Skeletal muscle tissue (tissue), 3 donors: ENCODE measurements at regions not wholly inside any gene's neighbourhood (a gene's known extent, or its start where the extent isn't known, plus 50 kb on each side); places are given as distances from the start of the nearest gene placed in this dataset.
"Not testable (repeated sequence)": the region's sequence is repeated elsewhere in the genome, so short reads cannot be mapped to it uniquely, and the experiment has no call there.

ENCODE experiments used
- H3K27ac ChIP-seq: one replicate; pipeline ENCODE4 v1.7.0; 2013; ENCODE audit warnings: mild to moderate bottlenecking, low read depth, low read length, inconsistent platforms
- H3K27me3 ChIP-seq, 3 donors: one replicate each; pipeline ENCODE4 v1.7.0; 2013; ENCODE audit warnings: low read length in 3 of 3; ENCODE audit not compliant: control insufficient read depth in 3 of 3, insufficient read depth in 3 of 3
- H3K36me3 ChIP-seq, 3 donors: one replicate each; pipeline ENCODE4 v1.7.0; 2013; ENCODE audit warnings: low read length in 3 of 3; ENCODE audit not compliant: control insufficient read depth in 3 of 3, insufficient read depth in 3 of 3
- H3K4me1 ChIP-seq, 3 donors: one replicate each; pipeline ENCODE4 v1.7.0; 2013; ENCODE audit warnings: low read length in 3 of 3, mild to moderate bottlenecking in 3 of 3; ENCODE audit not compliant: control insufficient read depth in 3 of 3, insufficient read depth in 3 of 3
- H3K4me3 ChIP-seq, 3 donors: one replicate each; pipeline ENCODE4 v1.7.0; 2013; ENCODE audit warnings: low read length in 3 of 3
- H3K9ac ChIP-seq, 3 donors: one replicate each; pipeline ENCODE4 v1.7.0; 2013; ENCODE audit warnings: low read length in 3 of 3, mild to moderate bottlenecking in 3 of 3, moderate library complexity in 2 of 3, low read depth in 1 of 3
- H3K9me3 ChIP-seq, 3 donors: one replicate each; pipeline ENCODE4 v1.7.0; 2013; ENCODE audit warnings: low read length in 3 of 3; ENCODE audit not compliant: control insufficient read depth in 3 of 3
- donor health status: Osteomylitis.

DNA sequence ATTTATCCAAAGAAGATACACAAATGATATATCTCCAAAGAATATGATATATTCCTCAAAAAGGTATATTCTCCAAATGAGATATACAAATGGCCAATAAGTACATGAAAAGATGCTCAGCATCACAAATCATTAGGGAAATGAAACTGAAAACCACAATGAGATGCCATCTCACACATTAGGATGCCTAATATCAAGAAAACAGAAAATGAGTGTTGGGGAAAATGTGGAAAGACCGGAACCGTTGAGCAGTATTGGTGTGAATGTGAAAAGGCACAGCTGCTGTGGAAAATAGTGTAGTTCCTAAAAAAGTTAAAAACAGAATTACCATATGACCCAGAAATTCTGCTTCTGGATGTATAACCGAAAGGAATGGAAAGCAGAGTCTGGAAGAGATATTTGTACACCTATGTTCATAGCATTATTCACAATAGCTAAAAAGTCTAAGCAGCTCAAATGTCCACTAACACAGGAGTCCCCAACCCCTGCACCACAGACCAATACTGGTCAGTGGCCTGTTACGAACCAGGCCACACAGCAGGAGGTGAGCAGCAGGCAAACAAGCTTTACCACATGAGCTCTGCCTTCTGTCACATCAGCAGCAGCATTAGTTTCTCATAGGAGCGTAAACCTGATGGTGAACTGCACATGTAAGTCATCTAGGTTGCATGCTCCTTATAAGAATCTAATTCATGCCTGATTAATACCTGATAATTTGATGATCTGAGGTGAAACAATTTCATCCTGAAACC lies 291.9 kb downstream of the PCDH20 start:
- Histone ChIP-seq H3K4me3 (no peak overlapping the region), H3K9me3 (no peaks in the 10 kb centered on the region), H3K9ac (no peak overlapping the region), H3K4me1 (no peaks in the 10 kb centered on the region), H3K36me3 (no peaks in the 10 kb centered on the region), H3K27me3 (no peaks in the 10 kb centered on the region), H3K27ac (no peak overlapping the region)

DNA sequence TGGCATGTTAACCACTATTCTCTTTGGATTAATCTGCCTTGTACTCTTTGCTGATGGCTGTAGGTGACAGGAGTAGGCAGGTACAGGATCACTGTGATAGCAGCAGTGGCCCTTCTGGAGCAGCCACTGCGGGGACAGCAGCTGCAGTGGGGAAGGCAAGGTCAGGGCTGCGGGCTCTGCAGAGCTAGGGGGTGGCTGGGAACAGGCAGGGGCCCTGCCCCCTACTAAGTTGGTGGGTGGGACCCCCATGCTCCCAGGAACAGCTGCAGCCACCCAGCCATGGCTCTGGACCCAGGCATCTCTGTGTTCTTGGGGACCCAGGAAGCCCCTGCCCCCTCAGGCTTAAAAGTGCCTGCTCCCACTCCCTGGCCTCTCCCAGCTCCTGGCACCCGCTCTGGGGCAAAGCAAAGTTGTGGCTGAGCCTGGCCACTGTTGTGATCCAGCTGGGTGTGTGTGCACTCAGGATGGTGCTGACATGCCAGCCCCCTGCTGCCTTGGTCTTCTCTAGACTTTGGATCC lies 302.4 kb downstream of the PCDH20 start:
- Histone ChIP-seq H3K4me3 (no peak overlapping the region), H3K36me3 (no peaks in the 10 kb centered on the region), H3K9me3 (no peaks in the 10 kb centered on the region), H3K9ac (no peak overlapping the region), H3K27ac (no peak overlapping the region), H3K4me1 (no peaks in the 10 kb centered on the region), H3K27me3 (no peaks in the 10 kb centered on the region)

DNA sequence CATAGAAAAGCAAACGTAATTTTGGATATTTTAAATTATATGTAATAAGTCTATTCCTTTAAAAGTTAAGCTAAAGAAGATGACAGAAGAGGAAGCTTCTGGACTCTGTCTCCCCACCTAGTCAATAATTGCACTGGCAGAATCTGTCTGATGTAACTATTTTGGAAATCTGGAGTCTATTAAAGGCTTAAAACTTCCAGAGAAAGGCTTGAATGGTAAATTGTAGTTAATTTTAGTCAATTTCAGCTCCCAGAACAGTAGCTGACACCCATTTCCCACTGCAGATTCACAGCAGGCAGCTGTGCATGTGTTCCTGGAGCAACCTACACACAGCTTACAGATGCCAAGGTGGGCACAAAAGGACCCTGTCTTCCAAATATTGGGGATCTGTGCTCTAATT lies 304.1 kb downstream of the PCDH20 start:
- Histone ChIP-seq H3K27me3 (no peaks in the 10 kb centered on the region), H3K36me3 (no peaks in the 10 kb centered on the region), H3K4me3 (no peak overlapping the region), H3K9ac (no peak overlapping the region), H3K27ac (no peak overlapping the region), H3K4me1 (no peaks in the 10 kb centered on the region), H3K9me3 (no peaks in the 10 kb centered on the region)

DNA sequence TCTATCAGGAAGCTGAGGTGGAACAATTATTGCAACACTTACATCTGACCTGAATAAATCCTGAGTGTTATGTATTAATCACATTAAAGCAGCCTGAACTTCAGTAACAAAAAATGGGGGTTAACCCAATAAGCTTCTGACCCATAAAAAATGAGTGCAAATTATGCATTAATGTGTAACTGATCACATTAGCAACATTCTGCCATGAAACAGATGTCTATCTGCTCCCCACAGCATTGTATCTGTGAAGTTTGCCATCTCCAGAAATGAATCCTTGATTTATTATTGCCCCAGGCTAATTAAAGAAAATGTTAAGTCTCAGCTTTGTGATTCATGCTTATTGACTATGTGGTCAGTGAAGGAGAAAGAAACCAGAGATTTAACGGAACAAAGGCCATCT lies 304.9 kb downstream of the PCDH20 start:
- Histone ChIP-seq H3K36me3 (no peaks in the 10 kb centered on the region), H3K4me1 (no peaks in the 10 kb centered on the region), H3K27ac (no peak overlapping the region), H3K27me3 (no peaks in the 10 kb centered on the region), H3K9ac (no peak overlapping the region), H3K9me3 (no peaks in the 10 kb centered on the region), H3K4me3 (no peak overlapping the region)

DNA sequence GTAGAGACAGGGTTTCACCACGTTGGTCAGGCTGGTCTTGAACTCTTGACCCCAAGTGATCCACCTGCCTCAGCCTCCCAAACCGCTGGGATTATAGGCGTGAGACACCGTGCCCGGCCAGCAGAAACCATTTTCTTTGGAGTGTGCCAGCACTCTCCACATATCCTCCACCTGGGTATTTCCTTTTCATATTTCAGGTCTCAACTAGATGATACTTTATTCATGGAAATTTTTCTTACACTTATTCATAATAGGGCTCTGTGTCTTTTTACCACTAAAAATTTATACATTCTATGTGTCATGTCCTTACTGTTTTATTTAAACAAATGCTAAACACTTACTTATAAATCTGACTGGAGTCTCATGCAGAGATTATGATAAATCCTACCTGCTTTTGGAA lies 305.9 kb downstream of the PCDH20 start:
- no peaks in the 10 kb centered on the region for H3K27me3 ChIP-seq
- H3K4me1 ChIP-seq = no peaks in the 10 kb centered on the region
- H3K9ac ChIP-seq = no peak overlapping the region
- H3K36me3 ChIP-seq = no peaks in the 10 kb centered on the region
- no peak overlapping the region for H3K27ac ChIP-seq
- H3K9me3 ChIP-seq = no peaks in the 10 kb centered on the region
- H3K4me3 ChIP-seq = no peak overlapping the region

DNA sequence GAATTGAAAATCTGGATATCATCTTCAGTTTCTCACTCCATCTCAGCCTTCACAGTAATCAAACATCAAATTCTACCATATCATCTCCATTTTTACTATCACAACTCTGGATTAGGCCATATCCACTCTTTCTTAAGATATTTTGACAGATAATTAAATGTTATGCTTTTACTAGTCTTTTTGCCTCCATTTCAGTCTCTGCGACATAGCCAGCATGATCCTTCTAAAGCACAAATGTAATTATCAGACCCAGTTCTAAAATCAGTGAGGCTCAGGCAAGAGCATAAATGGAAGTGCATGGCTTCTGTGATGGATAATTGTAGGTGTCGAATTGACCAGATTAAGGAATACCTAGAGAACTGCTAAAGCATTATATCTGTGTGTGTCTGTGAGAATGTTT lies 307.7 kb downstream of the PCDH20 start:
- Histone ChIP-seq H3K27ac (no peak overlapping the region), H3K4me3 (no peak overlapping the region), H3K36me3 (no peaks in the 10 kb centered on the region), H3K9me3 (no peaks in the 10 kb centered on the region), H3K27me3 (no peaks in the 10 kb centered on the region), H3K4me1 (no peaks in the 10 kb centered on the region), H3K9ac (no peak overlapping the region)

DNA sequence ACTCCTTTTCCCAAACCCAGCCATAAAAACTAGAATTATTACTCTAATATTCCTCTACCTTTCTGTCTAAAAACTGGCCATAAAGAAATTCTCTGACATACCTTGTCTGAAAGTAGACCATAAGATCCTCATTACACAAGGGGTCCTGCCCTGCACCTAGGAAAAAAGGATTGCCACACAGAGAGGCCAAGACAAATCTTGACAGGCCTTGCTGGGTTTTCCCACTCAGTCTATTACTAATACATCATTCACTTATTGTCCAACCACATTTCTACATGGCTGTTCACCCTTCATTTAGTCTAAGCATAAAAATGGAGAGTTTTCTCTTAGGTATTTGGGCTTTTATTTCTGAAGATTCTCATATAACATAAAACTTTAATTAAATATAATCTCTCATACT lies 319.8 kb downstream of the PCDH20 start:
- Histone ChIP-seq H3K9me3 (no peaks in the 10 kb centered on the region), H3K4me1 (no peaks in the 10 kb centered on the region), H3K9ac (no peak overlapping the region), H3K27ac (no peak overlapping the region), H3K4me3 (no peak overlapping the region), H3K36me3 (no peaks in the 10 kb centered on the region), H3K27me3 (no peaks in the 10 kb centered on the region)

DNA sequence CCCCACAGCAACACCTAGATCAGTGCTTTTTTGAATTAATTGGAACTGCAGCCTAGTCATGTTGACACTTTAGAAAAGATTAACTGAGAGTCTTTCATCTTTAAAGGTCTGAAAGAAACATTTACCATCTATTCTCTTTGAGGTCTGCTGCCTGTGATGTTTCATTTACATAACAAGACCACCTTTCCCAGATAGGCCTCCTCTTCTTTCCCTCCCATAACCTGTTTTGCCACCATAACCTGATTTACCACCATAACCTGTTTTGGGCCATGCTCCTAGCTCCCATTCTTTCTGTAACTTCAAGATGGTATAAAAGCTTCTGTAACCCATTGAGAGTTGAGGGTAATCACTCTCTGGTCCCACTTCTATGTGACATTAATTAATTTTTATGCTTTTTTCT lies 320.8 kb downstream of the PCDH20 start:
- Histone ChIP-seq H3K36me3 (no peaks in the 10 kb centered on the region), H3K9me3 (no peaks in the 10 kb centered on the region), H3K27ac (no peak overlapping the region), H3K4me1 (no peaks in the 10 kb centered on the region), H3K27me3 (no peaks in the 10 kb centered on the region), H3K4me3 (no peak overlapping the region), H3K9ac (no peak overlapping the region)

DNA sequence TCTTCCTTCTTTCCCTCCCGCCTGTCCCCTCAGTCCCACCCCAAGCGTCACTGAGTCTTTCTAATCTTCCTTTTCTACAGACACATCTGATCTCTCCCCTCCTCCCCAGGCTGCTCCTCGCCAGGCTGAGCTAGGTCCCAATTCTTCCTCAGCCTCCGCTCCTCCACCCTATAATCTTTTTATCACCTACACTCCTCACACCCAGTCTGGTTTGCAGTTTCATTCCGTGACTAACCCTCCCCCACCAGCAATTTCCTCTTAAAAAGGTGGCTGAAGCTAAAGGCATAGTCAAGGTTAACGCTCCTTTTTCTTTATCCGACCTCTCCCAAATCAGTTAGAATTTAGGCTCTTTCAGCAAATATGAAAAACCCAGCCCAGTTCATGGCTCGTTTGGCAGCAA lies 325.8 kb downstream of the PCDH20 start:
- not testable (repeated sequence) for H3K4me1 ChIP-seq, H3K36me3 ChIP-seq

DNA sequence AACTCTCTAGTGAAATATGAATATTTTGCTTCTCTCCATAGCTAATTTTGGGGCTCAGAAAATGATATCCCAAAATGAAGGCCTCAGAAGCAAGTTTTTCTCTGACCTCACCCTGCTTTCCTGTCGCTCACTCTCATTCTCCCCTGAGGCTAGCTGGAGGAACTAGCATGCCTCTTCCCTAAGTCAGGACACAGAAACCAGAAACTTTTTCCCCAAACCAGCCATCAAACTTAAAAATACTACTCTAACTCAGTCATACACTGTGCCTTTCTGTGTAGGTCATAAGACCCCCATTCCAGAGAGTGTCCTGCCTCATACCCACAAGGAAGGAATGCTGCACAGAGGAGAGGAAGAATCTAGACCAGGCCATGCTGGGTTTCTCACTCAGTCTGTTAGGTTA lies 329.6 kb downstream of the PCDH20 start:
- Histone ChIP-seq H3K9ac (no peak overlapping the region), H3K27me3 (no peaks in the 10 kb centered on the region), H3K9me3 (no peaks in the 10 kb centered on the region), H3K36me3 (no peaks in the 10 kb centered on the region), H3K27ac (no peak overlapping the region), H3K4me3 (no peak overlapping the region), H3K4me1 (no peaks in the 10 kb centered on the region)

More for the DNA sequence above, 325.8 kb downstream of the PCDH20 start:
- H3K27ac ChIP-seq, H3K9me3 ChIP-seq, H3K9ac ChIP-seq, H3K27me3 ChIP-seq, H3K4me3 ChIP-seq: not testable (repeated sequence)
